ENCODE measurements at regions not wholly inside any gene's neighbourhood (a gene's known extent, or its start where the extent isn't known, plus 50 kb on each side); places are given as distances from the start of the nearest gene placed in this dataset.

- Mint-ChIP-seq H3K27ac (no peak overlapping the region), H3K4me3 (no peak overlapping the region), H3K27me3 (peaks cover 7% of the 10 kb centered on the region), H3K4me1 (no peaks in the 10 kb centered on the region), H3K36me3 (ENCODE audit: low read depth) (no peaks in the 10 kb centered on the region), H3K9me3 (ENCODE audit: low read depth) (no peaks in the 10 kb centered on the region)
- ChIA-PET CTCF (interaction anchor here (1.1 kb wide), 1 partner anchor 25 kb away, joined by 4 read pairs; no protein-coding TSS in a partner anchor), POLR2A (no interaction called here)
- ATAC-seq (no peak), DNase-seq (no peak)
- intact Hi-C loops (cut with DNase I, micrococcal nuclease), result no loop called here
These were observed 311.5 kb downstream of the ATP23 start for GRCh38 chr12:58252914-58253313.

- CTCF ChIA-PET, result no interaction called here
- POLR2A ChIA-PET, result no interaction called here
- ATAC-seq, result no peak
- Mint-ChIP-seq H3K36me3 (ENCODE audit: low read depth) (no peaks in the 10 kb centered on the region), H3K9me3 (ENCODE audit: low read depth) (no peaks in the 10 kb centered on the region), H3K4me1 (no peaks in the 10 kb centered on the region), H3K4me3 (no peak overlapping the region), H3K27ac (no peak overlapping the region), H3K27me3 (peaks cover 7% of the 10 kb centered on the region)
- DNase-seq, result no peak
- intact Hi-C loops (cut with DNase I, micrococcal nuclease), result no loop called here
These were observed 312.3 kb downstream of the ATP23 start for GRCh38 chr12:58253663-58254062.

GRCh38 chr12:58254463-58255100 lies 313.2 kb downstream of the ATP23 start:
- no peaks in the 10 kb centered on the region for H3K4me1 Mint-ChIP-seq
- H3K27me3 Mint-ChIP-seq, result peaks cover 7% of the 10 kb centered on the region
- H3K4me3 Mint-ChIP-seq, result no peak overlapping the region
- no peaks in the 10 kb centered on the region for H3K9me3 Mint-ChIP-seq (ENCODE audit: low read depth)
- ChIA-PET POLR2A (no interaction called here), CTCF (no interaction called here)
- no peak overlapping the region for H3K27ac Mint-ChIP-seq
- H3K36me3 Mint-ChIP-seq (ENCODE audit: low read depth), result no peaks in the 10 kb centered on the region
- DNase-seq, result no peak
- ATAC-seq, result no peak
- intact Hi-C loops (cut with DNase I, micrococcal nuclease), result no loop called here

GRCh38 chr12:58262796-58263195 lies 321.4 kb downstream of the ATP23 start:
- CTCF ChIA-PET, result interaction anchor here (1.1 kb wide), 1 partner anchor 28 kb away, joined by 3 read pairs; no protein-coding TSS in a partner anchor
- ATAC-seq, result no peak

DNA sequence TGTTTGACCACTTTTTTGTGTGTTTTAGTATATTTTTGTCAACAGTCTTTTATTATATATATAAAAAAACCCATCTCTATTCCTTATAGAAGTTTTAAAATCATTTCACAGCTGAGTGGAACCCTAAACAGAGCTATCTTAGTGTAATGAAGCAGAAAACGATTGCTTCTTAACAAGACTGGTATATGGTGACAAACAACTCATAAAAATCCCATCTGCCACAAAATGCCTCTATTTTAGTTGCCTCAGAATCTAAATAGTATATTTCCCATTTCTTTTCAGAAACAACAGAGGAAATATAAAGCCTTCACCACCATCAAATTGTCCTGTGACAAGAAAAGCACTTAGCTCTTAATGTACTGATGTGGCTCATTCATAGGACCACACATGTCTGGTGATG lies 322.4 kb downstream of the ATP23 start:
- POLR2A ChIA-PET, result no interaction called here
- Mint-ChIP-seq H3K4me3 (no peak overlapping the region), H3K27ac (no peak overlapping the region), H3K4me1 (no peaks in the 10 kb centered on the region), H3K9me3 (ENCODE audit: low read depth) (peaks cover 5% of the 10 kb centered on the region), H3K27me3 (peaks cover 2% of the 10 kb centered on the region), H3K36me3 (ENCODE audit: low read depth) (no peaks in the 10 kb centered on the region)
- DNase-seq (no peak), ATAC-seq (no peak)
- CTCF ChIA-PET, result no interaction called here
- intact Hi-C loops (cut with DNase I, micrococcal nuclease), result no loop called here

More at GRCh38 chr12:58262796-58263195, 321.4 kb downstream of the ATP23 start:
- no peak overlapping the region for H3K27ac Mint-ChIP-seq
- intact Hi-C loops (cut with DNase I, micrococcal nuclease), result no loop called here
- POLR2A ChIA-PET, result no interaction called here
- H3K27me3 Mint-ChIP-seq, result no peaks in the 10 kb centered on the region
- H3K4me1 Mint-ChIP-seq, result no peaks in the 10 kb centered on the region
- DNase-seq, result no peak
- H3K36me3 Mint-ChIP-seq (ENCODE audit: low read depth), result no peaks in the 10 kb centered on the region
- H3K4me3 Mint-ChIP-seq, result no peak overlapping the region
- H3K9me3 Mint-ChIP-seq (ENCODE audit: low read depth), result peaks cover 5% of the 10 kb centered on the region

- no peak overlapping the region for H3K27ac Mint-ChIP-seq
- H3K27me3 Mint-ChIP-seq, result peaks cover 2% of the 10 kb centered on the region
- DNase-seq, result no peak
- ATAC-seq, result no peak
- CTCF ChIA-PET, result no interaction called here
- no peak overlapping the region for H3K4me3 Mint-ChIP-seq
- POLR2A ChIA-PET, result no interaction called here
- H3K4me1 Mint-ChIP-seq, result no peaks in the 10 kb centered on the region
- H3K9me3 Mint-ChIP-seq (ENCODE audit: low read depth), result peaks cover 5% of the 10 kb centered on the region
- intact Hi-C loops (cut with DNase I, micrococcal nuclease), result no loop called here
- no peaks in the 10 kb centered on the region for H3K36me3 Mint-ChIP-seq (ENCODE audit: low read depth)
These were observed 326.7 kb downstream of the ATP23 start for GRCh38 chr12:58268069-58268468.

DNA sequence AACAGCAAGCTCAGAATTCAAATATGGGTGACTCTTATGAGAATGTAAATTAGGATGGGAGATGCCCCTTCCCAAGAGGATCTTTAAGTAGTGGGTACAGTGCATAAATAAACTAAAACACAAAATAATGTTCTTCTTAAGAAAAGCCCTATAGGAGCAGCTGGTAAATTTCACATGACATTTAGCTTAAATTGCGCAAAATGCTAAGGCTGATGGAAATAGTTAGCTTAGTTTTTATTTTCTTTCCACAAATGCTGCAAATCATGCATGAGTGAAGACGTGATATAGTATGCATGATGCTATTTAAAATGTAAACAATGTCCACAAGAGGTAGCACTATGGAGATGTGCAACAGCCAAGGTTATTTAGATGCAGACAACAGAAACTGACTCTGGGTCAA lies 328.1 kb downstream of the ATP23 start:
- no peak overlapping the region for H3K4me3 Mint-ChIP-seq
- intact Hi-C loops (cut with DNase I, micrococcal nuclease), result no loop called here
- ChIA-PET POLR2A (no interaction called here), CTCF (no interaction called here)
- no peak for DNase-seq
- H3K27ac Mint-ChIP-seq, result no peak overlapping the region
- peaks cover 2% of the 10 kb centered on the region for H3K27me3 Mint-ChIP-seq
- ATAC-seq, result no peak
- H3K9me3 Mint-ChIP-seq (ENCODE audit: low read depth), result peaks cover 5% of the 10 kb centered on the region
- no peaks in the 10 kb centered on the region for H3K36me3 Mint-ChIP-seq (ENCODE audit: low read depth)
- no peaks in the 10 kb centered on the region for H3K4me1 Mint-ChIP-seq

DNA sequence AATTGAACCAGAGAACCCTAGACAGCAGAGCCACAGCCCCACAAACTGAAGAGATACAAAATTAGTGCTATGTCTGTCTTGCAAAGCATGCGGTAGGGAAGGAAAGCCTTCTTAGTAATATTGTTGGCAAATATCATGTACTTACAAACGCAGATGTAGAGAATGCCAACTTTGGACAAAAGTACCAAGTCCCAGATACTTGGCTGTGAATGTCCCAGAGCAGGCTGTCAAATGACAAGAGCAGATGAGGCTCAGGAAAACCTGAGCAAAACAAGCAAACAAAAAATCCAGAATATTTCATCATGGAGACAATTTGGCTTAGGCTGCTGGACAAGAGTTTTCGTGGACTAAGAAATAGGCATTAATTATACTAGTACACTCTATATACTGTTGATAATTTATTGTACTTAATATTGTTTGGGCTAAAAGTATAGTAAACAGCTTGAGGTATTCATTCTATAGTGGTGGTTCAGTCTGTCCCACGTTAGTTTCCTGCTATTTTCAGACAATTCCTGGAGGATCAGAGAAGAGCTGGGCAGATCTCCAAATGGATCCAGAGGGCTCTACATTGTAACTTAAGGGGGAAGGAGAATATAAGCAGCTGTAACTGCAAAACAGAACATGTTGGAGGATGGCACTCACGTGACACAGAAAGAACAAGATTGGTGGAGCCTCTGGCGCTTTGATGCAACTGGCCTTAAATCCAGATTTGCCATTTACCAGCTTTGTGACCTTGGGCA lies 329.8 kb downstream of the ATP23 start:
- ChIA-PET POLR2A (no interaction called here), CTCF (no interaction called here)
- H3K27ac Mint-ChIP-seq, result no peak overlapping the region
- DNase-seq (no peak), ATAC-seq (no peak)
- no peaks in the 10 kb centered on the region for H3K9me3 Mint-ChIP-seq (ENCODE audit: low read depth)
- intact Hi-C loops (cut with DNase I, micrococcal nuclease), result no loop called here
- H3K27me3 Mint-ChIP-seq, result peaks cover 2% of the 10 kb centered on the region
- H3K4me3 Mint-ChIP-seq, result no peak overlapping the region
- H3K4me1 Mint-ChIP-seq, result no peaks in the 10 kb centered on the region
- no peaks in the 10 kb centered on the region for H3K36me3 Mint-ChIP-seq (ENCODE audit: low read depth)

DNA sequence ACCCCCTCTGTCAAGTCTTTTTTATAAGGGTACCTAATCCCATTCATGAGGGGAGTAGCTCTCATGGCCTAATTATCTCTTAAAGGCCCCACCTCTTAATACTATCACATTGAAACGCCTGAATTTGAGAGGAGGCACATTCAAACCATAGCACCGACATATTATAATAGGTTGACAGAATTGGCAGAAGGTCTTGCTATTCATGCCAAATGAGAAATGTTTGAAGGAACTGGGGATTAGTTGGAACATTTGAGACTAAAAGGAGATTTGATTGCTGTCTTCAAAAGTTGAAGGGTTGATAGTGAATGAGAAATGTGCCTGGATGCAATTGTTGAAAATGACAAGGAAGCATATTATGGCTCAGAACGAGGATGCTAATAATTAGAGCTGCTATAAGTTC lies 331.1 kb downstream of the ATP23 start:
- intact Hi-C loops (cut with DNase I, micrococcal nuclease), result no loop called here
- DNase-seq (no peak), ATAC-seq (no peak)
- no peak overlapping the region for H3K4me3 Mint-ChIP-seq
- H3K4me1 Mint-ChIP-seq, result no peaks in the 10 kb centered on the region
- H3K9me3 Mint-ChIP-seq (ENCODE audit: low read depth), result peaks cover 6% of the 10 kb centered on the region
- no peak overlapping the region for H3K27ac Mint-ChIP-seq
- ChIA-PET POLR2A (no interaction called here), CTCF (no interaction called here)
- no peaks in the 10 kb centered on the region for H3K36me3 Mint-ChIP-seq (ENCODE audit: low read depth)
- H3K27me3 Mint-ChIP-seq, result peaks cover 3% of the 10 kb centered on the region

- ChIA-PET POLR2A (no interaction called here), CTCF (no interaction called here)
- intact Hi-C loops (cut with DNase I, micrococcal nuclease), result no loop called here
- H3K36me3 Mint-ChIP-seq (ENCODE audit: low read depth), result no peaks in the 10 kb centered on the region
- H3K27me3 Mint-ChIP-seq, result peaks cover 2% of the 10 kb centered on the region
- no peak for ATAC-seq
- H3K4me3 Mint-ChIP-seq, result no peak overlapping the region
- DNase-seq, result no peak
- peaks cover 13% of the 10 kb centered on the region for H3K9me3 Mint-ChIP-seq (ENCODE audit: low read depth)
- H3K4me1 Mint-ChIP-seq, result no peaks in the 10 kb centered on the region
- H3K27ac Mint-ChIP-seq, result no peak overlapping the region
These were observed 335.9 kb downstream of the ATP23 start for GRCh38 chr12:58277231-58277630.

- ATAC-seq (no peak), DNase-seq (no peak)
- Mint-ChIP-seq H3K27me3 (peaks cover 7% of the 10 kb centered on the region), H3K4me1 (no peaks in the 10 kb centered on the region), H3K36me3 (ENCODE audit: low read depth) (no peaks in the 10 kb centered on the region), H3K27ac (no peak overlapping the region), H3K9me3 (ENCODE audit: low read depth) (peaks cover 8% of the 10 kb centered on the region), H3K4me3 (no peak overlapping the region)
- intact Hi-C loops (cut with DNase I, micrococcal nuclease), result no loop called here
- ChIA-PET POLR2A (no interaction called here), CTCF (no interaction called here)
These were observed 342.2 kb downstream of the ATP23 start for GRCh38 chr12:58283553-58283952.

DNA sequence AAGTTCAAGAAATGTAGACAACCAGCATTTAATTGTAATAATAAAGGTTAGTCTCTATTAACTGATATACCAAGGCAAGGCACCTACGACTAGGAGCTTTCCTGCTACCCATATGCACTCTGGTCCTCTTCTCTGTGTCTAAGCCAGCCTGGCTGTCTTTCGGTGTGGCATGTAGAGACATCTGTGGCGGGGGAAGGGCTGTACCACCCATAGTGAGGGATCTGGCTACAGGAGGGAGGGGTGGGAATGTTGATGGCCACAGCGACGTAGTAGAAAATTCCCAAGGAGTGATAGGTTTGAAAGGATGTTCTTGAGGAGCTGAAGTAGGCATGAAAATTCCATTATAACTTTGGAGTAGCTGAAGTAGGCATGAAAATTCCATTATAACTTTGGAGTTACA lies 344.2 kb downstream of the ATP23 start:
- Mint-ChIP-seq H3K36me3 (ENCODE audit: low read depth) (no peaks in the 10 kb centered on the region), H3K4me3 (no peak overlapping the region), H3K27me3 (peaks cover 9% of the 10 kb centered on the region), H3K9me3 (ENCODE audit: low read depth) (peaks cover 7% of the 10 kb centered on the region), H3K27ac (no peak overlapping the region), H3K4me1 (no peaks in the 10 kb centered on the region)
- ChIA-PET CTCF (no interaction called here), POLR2A (no interaction called here)
- DNase-seq, result no peak
- no peak for ATAC-seq
- intact Hi-C loops (cut with DNase I, micrococcal nuclease), result no loop called here

All from activated CD4-positive, alpha-beta T cell treated with anti-CD3 and anti-CD28 coated beads for 36 hours (primary cell).